GM12891 (cell line): ENCODE measurements at regions not wholly inside any gene's neighbourhood (a gene's known extent, or its start where the extent isn't known, plus 50 kb on each side); places are given as distances from the start of the nearest gene placed in this dataset.

Experiments
- PAX5 ChIP-seq: IDR thresholded peaks from 2 replicates; pipeline ENCODE4 v1.6.1; 2011; ENCODE audit warnings: low read length, moderate library complexity, mild to moderate bottlenecking; ENCODE audit not compliant: insufficient read depth, severe bottlenecking
- POLR2A ChIP-seq: IDR thresholded peaks from 2 replicates; pipeline ENCODE4 v1.6.1; 2011; ENCODE audit warnings: low read depth, low read length, control low read depth
- POLR2AphosphoS5 ChIP-seq: IDR thresholded peaks from 2 replicates; pipeline ENCODE4 v1.6.1; 2011; ENCODE audit warnings: low read depth, low read length, control low read depth
- POU2F2 ChIP-seq: IDR thresholded peaks from 2 replicates; pipeline ENCODE4 v1.6.1; 2011; ENCODE audit warnings: low read depth, mild to moderate bottlenecking, control low read depth, low read length, moderate library complexity
- SPI1 ChIP-seq: IDR thresholded peaks from 2 replicates; pipeline ENCODE4 v1.6.1; 2011; ENCODE audit warnings: low read depth, low read length, control low read depth
- TAF1 ChIP-seq: IDR thresholded peaks from 2 replicates; pipeline ENCODE4 v1.6.1; 2011; ENCODE audit warnings: low read depth, low read length, control low read depth

- TF ChIP-seq POLR2A (no peak), POLR2AphosphoS5 (no peak), TAF1 (no peak), SPI1 (no peak), POU2F2 (no peak), PAX5 (no peak)
Observed at GRCh38 chr1:5084676-5085075, 430.3 kb downstream of the AJAP1 start.
